GM12892 (cell line): ENCODE measurements at regions not wholly inside any gene's neighbourhood (a gene's known extent, or its start where the extent isn't known, plus 50 kb on each side); places are given as distances from the start of the nearest gene placed in this dataset.

Experiments used
- POLR2A ChIP-seq: IDR thresholded peaks from 2 replicates; pipeline ENCODE4 v1.6.1; 2011; ENCODE audit warnings: low read depth, low read length, control low read depth
- POLR2AphosphoS5 ChIP-seq: IDR thresholded peaks from 2 replicates; pipeline ENCODE4 v1.6.1; 2011; ENCODE audit warnings: low read depth, low read length, control low read depth
- TAF1 ChIP-seq: IDR thresholded peaks from 2 replicates; pipeline ENCODE4 v1.6.1; 2011; ENCODE audit warnings: low read depth, mild to moderate bottlenecking, control low read depth, low read length, borderline replicate concordance

- TF ChIP-seq POLR2A (no peak), POLR2AphosphoS5 (no peak), TAF1 (no peak)
Measured at GRCh38 chr2:237156857-237157779, 71.4 kb downstream of the COPS8 start.
